ENCODE measurements at regions not wholly inside any gene's neighbourhood (a gene's known extent, or its start where the extent isn't known, plus 50 kb on each side); places are given as distances from the start of the nearest gene placed in this dataset.

DNA sequence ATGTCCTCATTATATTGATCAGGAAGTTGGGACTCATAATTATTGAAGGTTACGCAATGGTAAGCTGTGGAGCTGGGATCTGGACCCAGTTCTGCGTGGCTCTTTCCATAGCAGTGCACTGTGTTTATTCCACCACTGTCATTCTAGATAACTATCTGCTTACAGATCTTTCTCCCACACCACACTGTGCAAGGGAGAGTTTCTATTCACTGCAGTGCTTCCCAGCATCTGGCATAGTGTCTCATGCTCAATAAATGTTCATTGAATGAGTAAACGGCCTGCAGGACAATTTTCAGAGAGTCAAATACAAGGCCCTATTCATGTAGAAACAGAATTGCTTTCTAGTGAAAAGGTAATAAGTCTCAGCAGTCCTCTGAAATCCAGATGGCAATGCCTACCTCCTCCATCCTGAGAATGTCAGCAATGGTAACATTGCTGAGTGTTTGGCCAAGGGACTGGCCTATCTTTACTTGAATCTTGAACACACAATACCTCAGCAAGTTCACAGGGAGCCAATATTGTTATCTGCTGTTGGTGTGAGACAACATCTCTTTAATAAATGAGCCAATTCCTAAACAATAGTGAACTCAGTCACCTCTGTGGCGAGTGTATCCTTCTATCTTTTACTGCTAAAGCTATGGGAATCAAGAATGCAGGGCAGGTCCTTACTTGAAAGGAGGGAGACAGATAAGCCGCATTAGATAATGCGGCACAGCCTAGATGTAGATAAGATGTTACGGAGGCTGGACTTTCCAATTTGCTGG lies 332.4 kb upstream of the PRICKLE1 start:
- TF ChIP-seq, protein P1, sequence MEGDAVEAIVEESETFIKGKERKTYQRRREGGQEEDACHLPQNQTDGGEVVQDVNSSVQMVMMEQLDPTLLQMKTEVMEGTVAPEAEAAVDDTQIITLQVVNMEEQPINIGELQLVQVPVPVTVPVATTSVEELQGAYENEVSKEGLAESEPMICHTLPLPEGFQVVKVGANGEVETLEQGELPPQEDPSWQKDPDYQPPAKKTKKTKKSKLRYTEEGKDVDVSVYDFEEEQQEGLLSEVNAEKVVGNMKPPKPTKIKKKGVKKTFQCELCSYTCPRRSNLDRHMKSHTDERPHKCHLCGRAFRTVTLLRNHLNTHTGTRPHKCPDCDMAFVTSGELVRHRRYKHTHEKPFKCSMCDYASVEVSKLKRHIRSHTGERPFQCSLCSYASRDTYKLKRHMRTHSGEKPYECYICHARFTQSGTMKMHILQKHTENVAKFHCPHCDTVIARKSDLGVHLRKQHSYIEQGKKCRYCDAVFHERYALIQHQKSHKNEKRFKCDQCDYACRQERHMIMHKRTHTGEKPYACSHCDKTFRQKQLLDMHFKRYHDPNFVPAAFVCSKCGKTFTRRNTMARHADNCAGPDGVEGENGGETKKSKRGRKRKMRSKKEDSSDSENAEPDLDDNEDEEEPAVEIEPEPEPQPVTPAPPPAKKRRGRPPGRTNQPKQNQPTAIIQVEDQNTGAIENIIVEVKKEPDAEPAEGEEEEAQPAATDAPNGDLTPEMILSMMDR (IDR thresholded peaks at IDR 0.05): no peak

DNA sequence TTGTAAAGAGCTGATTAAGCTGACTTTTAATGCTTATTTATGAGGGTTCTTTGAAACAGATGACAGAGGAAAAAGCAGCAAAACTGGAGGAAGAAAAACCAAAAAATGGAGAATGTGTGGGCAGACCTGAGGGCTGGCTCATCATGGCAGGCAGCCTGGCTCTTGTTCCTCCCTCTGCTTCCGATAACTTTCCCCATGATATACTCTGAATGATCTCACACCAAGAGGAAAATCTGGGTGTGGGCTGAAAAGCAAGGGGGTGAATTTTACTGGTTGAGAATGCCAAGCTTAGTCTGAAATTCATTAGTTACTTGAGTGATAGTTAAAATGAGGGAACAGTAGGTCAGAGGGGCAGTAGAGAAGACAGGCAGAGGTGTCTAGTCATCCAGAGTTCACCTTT lies 330.1 kb upstream of the PRICKLE1 start:
- TF ChIP-seq, protein P1 (IDR thresholded peaks at IDR 0.05): no peak

DNA sequence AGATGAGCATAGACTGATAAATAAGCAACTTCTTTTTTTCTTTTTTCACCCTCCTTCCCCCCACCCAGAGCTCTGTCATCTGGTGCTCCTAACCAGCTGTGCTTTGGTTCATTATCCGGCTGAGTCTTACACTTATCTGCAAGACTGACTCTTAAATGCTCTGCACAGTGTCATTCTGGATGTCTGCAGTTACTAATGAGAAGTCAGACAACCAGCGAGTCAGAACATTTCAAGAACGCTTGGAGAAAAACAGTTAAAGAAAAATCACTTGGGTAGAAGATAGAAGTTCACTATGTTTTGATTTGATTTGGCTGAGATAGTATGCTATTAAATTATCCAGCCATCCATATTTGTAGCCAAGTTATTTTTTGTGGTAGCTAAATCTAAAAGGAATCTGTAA lies 328.9 kb upstream of the PRICKLE1 start:
- TF ChIP-seq, protein P1 (IDR thresholded peaks at IDR 0.05): no peak

DNA sequence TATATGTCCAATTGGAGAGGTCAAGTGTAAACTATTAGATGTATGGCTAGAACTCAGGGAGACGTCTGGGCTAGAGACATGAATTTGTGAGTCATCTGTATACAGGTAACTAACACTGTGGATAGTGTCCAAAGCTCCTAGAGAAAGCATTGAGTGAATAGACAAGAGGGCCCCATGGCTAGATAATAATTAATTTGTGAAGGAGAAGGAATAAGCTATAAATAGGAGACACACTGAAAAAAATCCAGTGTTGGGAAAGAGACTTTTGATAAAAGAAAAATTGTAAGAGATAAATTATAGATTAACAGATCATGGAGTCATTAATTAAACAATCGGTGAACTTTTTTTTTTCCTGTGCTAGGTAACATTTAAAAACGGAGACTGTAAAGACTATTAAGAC lies 326.6 kb upstream of the PRICKLE1 start:
- TF ChIP-seq, protein P1 (IDR thresholded peaks at IDR 0.05): no peak

DNA sequence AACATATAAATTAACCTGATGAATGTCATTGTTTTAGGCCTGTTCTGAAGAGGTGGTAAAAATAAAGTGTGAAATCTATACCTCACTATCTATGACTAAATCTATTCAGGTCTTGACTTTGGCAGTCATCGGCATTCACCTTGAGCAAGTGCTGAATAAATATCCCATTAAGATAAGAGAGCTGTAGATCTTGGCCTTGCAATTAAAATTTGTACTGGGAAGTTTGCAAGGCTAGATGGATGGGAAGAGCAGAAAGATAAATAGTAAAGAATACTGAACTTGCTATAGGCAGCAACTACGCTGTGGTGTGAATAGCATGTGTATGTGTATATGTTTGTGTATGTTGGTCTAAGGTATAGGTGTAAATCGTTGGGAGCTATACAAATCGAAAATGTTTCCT lies 325.9 kb upstream of the PRICKLE1 start:
- TF ChIP-seq, protein P1 (IDR thresholded peaks at IDR 0.05): no peak

DNA sequence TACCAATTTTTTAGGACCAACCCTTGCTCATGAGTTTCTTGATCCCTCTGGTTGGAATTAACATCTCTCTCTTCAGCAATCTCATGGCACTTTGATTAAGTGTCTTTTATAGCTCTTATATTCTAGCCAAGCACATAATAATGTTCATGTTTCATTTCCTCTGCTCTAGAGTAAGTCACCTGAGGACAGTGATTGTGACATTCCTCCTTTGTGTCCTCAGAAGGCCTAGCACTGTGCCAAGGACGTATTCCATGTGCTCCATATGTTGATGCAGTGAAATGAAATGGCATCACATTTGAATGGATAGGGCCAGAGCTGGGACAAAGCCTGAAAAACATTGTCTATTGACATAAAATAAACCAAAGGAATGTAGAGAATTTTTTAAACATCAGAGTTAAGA lies 322.8 kb upstream of the PRICKLE1 start:
- TF ChIP-seq, protein P1 (IDR thresholded peaks at IDR 0.05): no peak

DNA sequence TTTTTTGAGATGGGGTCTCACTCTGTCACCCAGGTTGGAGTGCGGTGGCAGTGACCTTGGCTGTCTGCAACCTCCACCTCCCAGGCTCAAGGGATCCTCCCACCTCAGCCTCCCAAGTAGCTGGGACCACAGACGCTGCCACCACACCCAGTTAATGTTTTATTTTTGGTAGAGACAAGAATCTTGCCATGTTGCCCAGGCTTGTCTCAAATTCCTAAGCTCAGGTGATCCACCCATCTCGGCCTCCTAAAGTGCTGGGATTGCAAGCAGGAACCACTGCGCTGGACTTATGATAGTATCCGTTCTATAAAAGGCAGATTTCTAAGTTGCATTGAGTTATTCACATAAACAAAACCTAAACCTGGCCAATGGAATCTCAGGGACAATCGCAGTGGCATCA lies 321.1 kb upstream of the PRICKLE1 start:
- TF ChIP-seq, protein P1 (IDR thresholded peaks at IDR 0.05): no peak

DNA sequence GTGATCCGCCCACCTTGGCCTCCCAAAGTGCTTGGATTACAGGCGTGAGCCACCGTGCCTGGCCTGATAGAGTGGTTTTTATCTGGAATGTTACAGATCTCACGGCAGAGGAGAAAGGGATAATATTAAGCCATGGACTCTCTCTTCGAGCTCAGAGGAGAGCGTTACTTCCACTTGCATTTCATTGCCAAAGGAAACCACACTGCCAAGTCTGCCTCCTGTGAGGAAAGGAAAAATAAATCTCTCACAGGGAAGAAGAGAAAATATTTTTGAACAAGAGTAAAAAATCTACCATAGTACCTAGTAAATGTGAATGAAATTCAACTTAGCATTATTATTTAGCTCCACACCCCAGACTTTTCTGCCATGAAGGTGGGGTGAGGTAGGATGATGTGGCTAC lies 319.2 kb upstream of the PRICKLE1 start:
- TF ChIP-seq, protein P1 (IDR thresholded peaks at IDR 0.05): no peak
